ENCODE measurements at regions not wholly inside any gene's neighbourhood (a gene's known extent, or its start where the extent isn't known, plus 50 kb on each side); places are given as distances from the start of the nearest gene placed in this dataset.

GRCh38 chr13:104414181-104414580, 1348.0 kb upstream of the SLC10A2 start:
- no peak overlapping the region for H3K27ac ChIP-seq
- H3K36me3 ChIP-seq: no peaks in the 10 kb centered on the region
- no peak overlapping the region for H3K4me3 ChIP-seq
- intact Hi-C loops (cut with DNase I; ENCODE audit: low total_unique reads): no loop called here
- TF ChIP-seq, protein P1, sequence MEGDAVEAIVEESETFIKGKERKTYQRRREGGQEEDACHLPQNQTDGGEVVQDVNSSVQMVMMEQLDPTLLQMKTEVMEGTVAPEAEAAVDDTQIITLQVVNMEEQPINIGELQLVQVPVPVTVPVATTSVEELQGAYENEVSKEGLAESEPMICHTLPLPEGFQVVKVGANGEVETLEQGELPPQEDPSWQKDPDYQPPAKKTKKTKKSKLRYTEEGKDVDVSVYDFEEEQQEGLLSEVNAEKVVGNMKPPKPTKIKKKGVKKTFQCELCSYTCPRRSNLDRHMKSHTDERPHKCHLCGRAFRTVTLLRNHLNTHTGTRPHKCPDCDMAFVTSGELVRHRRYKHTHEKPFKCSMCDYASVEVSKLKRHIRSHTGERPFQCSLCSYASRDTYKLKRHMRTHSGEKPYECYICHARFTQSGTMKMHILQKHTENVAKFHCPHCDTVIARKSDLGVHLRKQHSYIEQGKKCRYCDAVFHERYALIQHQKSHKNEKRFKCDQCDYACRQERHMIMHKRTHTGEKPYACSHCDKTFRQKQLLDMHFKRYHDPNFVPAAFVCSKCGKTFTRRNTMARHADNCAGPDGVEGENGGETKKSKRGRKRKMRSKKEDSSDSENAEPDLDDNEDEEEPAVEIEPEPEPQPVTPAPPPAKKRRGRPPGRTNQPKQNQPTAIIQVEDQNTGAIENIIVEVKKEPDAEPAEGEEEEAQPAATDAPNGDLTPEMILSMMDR (IDR thresholded peaks at IDR 0.05): no peak
- TF ChIP-seq POLR2A (IDR thresholded peaks at IDR 0.05) (no peak), POLR2AphosphoS5 (IDR thresholded peaks at IDR 0.05) (no peak)
- H3K27me3 ChIP-seq: no peaks in the 10 kb centered on the region
- DNase-seq (ENCODE audit: low spot score in 2 of 2): no peak
- H3K9me3 ChIP-seq: no peaks in the 10 kb centered on the region
- no peaks in the 10 kb centered on the region for H3K4me1 ChIP-seq

GRCh38 chr13:104411141-104411765, 1345.0 kb upstream of the SLC10A2 start:
- no peaks in the 10 kb centered on the region for H3K36me3 ChIP-seq
- H3K4me3 ChIP-seq: no peak overlapping the region
- H3K27ac ChIP-seq: no peak overlapping the region
- no peaks in the 10 kb centered on the region for H3K9me3 ChIP-seq
- TF ChIP-seq, protein P1 (IDR thresholded peaks at IDR 0.05): no peak
- TF ChIP-seq POLR2AphosphoS5 (IDR thresholded peaks at IDR 0.05): no peak
- no peak for TF ChIP-seq POLR2A (IDR thresholded peaks at IDR 0.05)
- intact Hi-C loops (cut with DNase I; ENCODE audit: low total_unique reads): no loop called here
- H3K4me1 ChIP-seq: no peaks in the 10 kb centered on the region
- no peaks in the 10 kb centered on the region for H3K27me3 ChIP-seq
- no peak for DNase-seq (ENCODE audit: low spot score in 2 of 2)

DNA sequence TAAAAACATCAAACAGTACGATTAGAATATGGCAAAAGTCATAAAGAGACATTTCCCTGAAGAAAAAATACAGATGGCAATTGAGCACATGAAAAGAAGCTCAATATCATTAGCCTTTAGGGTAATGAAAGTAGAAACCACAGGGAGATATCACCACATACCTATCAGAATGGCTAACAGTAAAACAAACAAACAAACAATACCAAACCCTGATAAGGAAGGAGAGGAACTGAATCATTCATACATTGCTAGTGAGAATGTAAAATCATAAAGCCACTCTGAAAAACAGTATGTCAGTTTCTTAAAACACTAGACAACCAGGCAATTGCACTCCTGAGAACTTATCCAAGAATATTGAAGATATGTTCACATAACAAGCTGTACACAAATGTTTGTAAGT, 1342.5 kb upstream of the SLC10A2 start:
- no peak overlapping the region for H3K4me3 ChIP-seq
- no peak overlapping the region for H3K27ac ChIP-seq
- H3K36me3 ChIP-seq: no peaks in the 10 kb centered on the region
- TF ChIP-seq, protein P1 (IDR thresholded peaks at IDR 0.05): no peak
- no peak for TF ChIP-seq POLR2AphosphoS5 (IDR thresholded peaks at IDR 0.05)
- no peak for TF ChIP-seq POLR2A (IDR thresholded peaks at IDR 0.05)
- no peaks in the 10 kb centered on the region for H3K9me3 ChIP-seq
- intact Hi-C loops (cut with DNase I; ENCODE audit: low total_unique reads): no loop called here
- no peak for DNase-seq (ENCODE audit: low spot score in 2 of 2)
- H3K4me1 ChIP-seq: no peaks in the 10 kb centered on the region
- H3K27me3 ChIP-seq: no peaks in the 10 kb centered on the region

GRCh38 chr13:104404325-104404724, 1338.1 kb upstream of the SLC10A2 start:
- intact Hi-C loops (cut with DNase I; ENCODE audit: low total_unique reads): no loop called here
- Histone ChIP-seq H3K4me1 (no peaks in the 10 kb centered on the region), H3K9me3 (no peaks in the 10 kb centered on the region), H3K27ac (no peak overlapping the region), H3K27me3 (no peaks in the 10 kb centered on the region), H3K4me3 (no peak overlapping the region), H3K36me3 (no peaks in the 10 kb centered on the region)
- no peak for DNase-seq (ENCODE audit: low spot score in 2 of 2)
- TF ChIP-seq, protein P1 (IDR thresholded peaks at IDR 0.05): no peak
- no peak for TF ChIP-seq POLR2AphosphoS5 (IDR thresholded peaks at IDR 0.05)
- no peak for TF ChIP-seq POLR2A (IDR thresholded peaks at IDR 0.05)

DNA sequence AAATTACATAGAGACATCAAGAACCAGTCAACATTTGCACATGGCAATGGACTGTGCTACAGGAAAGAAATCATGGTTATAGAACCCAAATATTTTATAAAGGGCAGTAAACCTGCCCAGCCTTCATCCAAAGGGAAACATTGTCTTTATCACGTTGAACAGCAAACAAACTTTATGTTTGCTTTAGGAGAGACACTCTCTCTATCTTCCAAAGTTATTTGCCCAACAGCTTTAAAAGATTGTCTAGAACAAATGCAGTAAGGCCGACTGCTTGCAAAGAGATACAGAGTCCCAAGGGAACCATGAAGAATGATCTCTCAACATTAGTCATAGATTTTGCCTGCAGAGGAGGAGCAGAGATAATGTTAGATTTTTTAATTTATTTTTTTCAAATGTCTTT, 1323.5 kb upstream of the SLC10A2 start:
- H3K9me3 ChIP-seq: peaks cover 3 to 8% of the 10 kb centered on the region in 2 donors
- no peaks in the 10 kb centered on the region for H3K36me3 ChIP-seq
- no peak overlapping the region for H3K4me3 ChIP-seq
- H3K27me3 ChIP-seq: no peaks in the 10 kb centered on the region
- H3K27ac ChIP-seq: no peak overlapping the region
- H3K4me1 ChIP-seq: no peaks in the 10 kb centered on the region
- no peak for DNase-seq (ENCODE audit: low spot score in 2 of 2)
- intact Hi-C loops (cut with DNase I; ENCODE audit: low total_unique reads): no loop called here
- TF ChIP-seq, protein P1 (IDR thresholded peaks at IDR 0.05): no peak
- no peak for TF ChIP-seq POLR2A (IDR thresholded peaks at IDR 0.05)
- no peak for TF ChIP-seq POLR2AphosphoS5 (IDR thresholded peaks at IDR 0.05)

Measured in breast epithelium (tissue), 4 donors.